A549 (cell line): ENCODE measurements at regions not wholly inside any gene's neighbourhood (a gene's known extent, or its start where the extent isn't known, plus 50 kb on each side); places are given as distances from the start of the nearest gene placed in this dataset.

Experiments used
- ATAC-seq, 2 experiments: fragments of 200-7000 bp in 1 of 2; fragments of >200 bp in 1 of 2; cut with Nextera tagmentation in 1 of 2; cut with Tn5 transposase in 1 of 2; 3 replicates each; pipeline versions ENCODE4 v1.8.0 to v1.9.1; 2018 to 2020; ENCODE audit warnings: mild to moderate bottlenecking in 1 of 2, moderate library complexity in 1 of 2
- CTCF ChIA-PET: fragments of 300-600 bp; sonication (Branson Sonifier 250); formaldehyde crosslinking; extraction: SDS; loops from one replicate; lab custom pipeline; 2021; ENCODE audit warnings: antibody characterized with exemption, inconsistent platforms; lab: Yijun Ruan, JAX
- POLR2A ChIA-PET: fragments of 350-600 bp; formaldehyde crosslinking; extraction: SDS; loops from one replicate; lab custom pipeline; 2021; ENCODE audit warnings: antibody characterized with exemption, inconsistent platforms; lab: Yijun Ruan, JAX
- DNase-seq, 2 experiments: peaks; one replicate each; pipeline versions ENCODE4 v3.0.0 to v3.0.0-alpha.2; 2011 to 2016; ENCODE audit warnings: low read depth in 1 of 2, low spot score in 1 of 2
- FAIRE-seq: peaks from 2 replicates; lab custom pipeline; 2011; peaks lifted over from hg19 to GRCh38; lab: Jason Lieb, UNC
- H3K27ac ChIP-seq, 2 experiments: fragments of >200 bp; sonication (Bioruptor Twin); formaldehyde crosslinking; 3 replicates each; pipeline ENCODE4 v1.5.1; 2016 to 2017
- H3K4me1 ChIP-seq: fragments of >200 bp; sonication (Bioruptor Twin); formaldehyde crosslinking; 3 replicates; pipeline ENCODE4 v1.6.1; 2016
- H3K4me2 ChIP-seq: fragments of >200 bp; sonication (Bioruptor Twin); formaldehyde crosslinking; 3 replicates; pipeline ENCODE4 v1.6.1; 2016
- H3K4me3 ChIP-seq: fragments of >200 bp; sonication (Bioruptor Twin); formaldehyde crosslinking; 3 replicates; pipeline ENCODE4 v1.5.1; 2016
- H3K9me3 ChIP-seq: fragments of >200 bp; sonication (Bioruptor Twin); formaldehyde crosslinking; 3 replicates; pipeline ENCODE4 v1.6.1; 2016
- BHLHE40 ChIP-seq: IDR thresholded peaks from 2 replicates; pipeline ENCODE4 v1.6.1; 2012; ENCODE audit warnings: low read depth, low read length, inconsistent platforms
- CBX2 ChIP-seq: fragments of 200-600 bp; sonication (generic); IDR thresholded peaks from 2 replicates; pipeline ENCODE4 v1.6.1; 2016; ENCODE audit warnings: low read depth, mild to moderate bottlenecking, borderline replicate concordance
- CBX8 ChIP-seq: fragments of 200-600 bp; sonication (generic); IDR thresholded peaks from 2 replicates; pipeline ENCODE4 v1.6.1; 2016
- CHD2 ChIP-seq: fragments of 150-350 bp; IDR thresholded peaks from 2 replicates; pipeline ENCODE4 v1.6.1; 2014; ENCODE audit warnings: low read length; ENCODE audit not compliant: partially characterized antibody
- EHF ChIP-seq: fragments of 250-450 bp; sonication (Bioruptor Pico); IDR thresholded peaks from 2 replicates; pipeline ENCODE4 v1.5.0; 2020; ENCODE audit warnings: mild to moderate bottlenecking
- EHMT2 ChIP-seq: fragments of 200-600 bp; sonication (generic); IDR thresholded peaks from 2 replicates; pipeline ENCODE4 v1.6.1; 2016; ENCODE audit warnings: antibody characterized with exemption, low read depth, mild to moderate bottlenecking, moderate library complexity
- EP300 ChIP-seq, 2 experiments: fragments of >200 bp; sonication (Bioruptor Twin); formaldehyde crosslinking; IDR thresholded peaks; 2 replicates in 1 of 2; 3 replicates in 1 of 2; pipeline ENCODE4 v1.6.1; 2016 to 2017
- FOSB ChIP-seq: fragments of 250-450 bp; sonication (Bioruptor Pico); IDR thresholded peaks from 2 replicates; pipeline ENCODE4 v1.5.0; 2020; ENCODE audit warnings: mild to moderate bottlenecking, moderate library complexity
- FOSL2 ChIP-seq, 2 experiments: fragments of 450-650 bp in 1 of 2; fragments of >200 bp in 1 of 2; sonication (Bioruptor Twin) in 1 of 2; formaldehyde crosslinking; IDR thresholded peaks; 2 replicates each; pipeline versions ENCODE4 v1.5.0 to v1.6.1; 2016 to 2020; ENCODE audit warnings: mild to moderate bottlenecking in 1 of 2, moderate library complexity in 1 of 2
- HDAC2 ChIP-seq: fragments of 200-600 bp; sonication (generic); IDR thresholded peaks from 2 replicates; pipeline ENCODE4 v1.6.1; 2016
- MAZ ChIP-seq: fragments of 150-350 bp; IDR thresholded peaks from 2 replicates; pipeline ENCODE4 v1.6.1; 2014; ENCODE audit warnings: antibody characterized with exemption, low read depth, low read length, borderline replicate concordance
- MYC ChIP-seq: IDR thresholded peaks from 2 replicates; pipeline ENCODE4 v1.6.1; 2012; ENCODE audit warnings: mild to moderate bottlenecking, inconsistent platforms, low read length, improper control_type of control experiment, borderline replicate concordance
- NPAS2 ChIP-seq: fragments of 250-450 bp; sonication (Bioruptor Pico); IDR thresholded peaks from 2 replicates; pipeline ENCODE4 v1.8.0; 2022; ENCODE audit warnings: mild to moderate bottlenecking, moderate library complexity, borderline replicate concordance
- POLR2AphosphoS2 ChIP-seq: conservative IDR thresholded peaks from 2 replicates; pipeline ENCODE4 v1.6.1; 2012; ENCODE audit warnings: low read length, improper control_type of control experiment, inconsistent platforms
- RFX5 ChIP-seq: fragments of 450-650 bp; IDR thresholded peaks from 2 replicates; pipeline ENCODE4 v1.7.1; 2014; ENCODE audit warnings: antibody characterized with exemption, mild to moderate bottlenecking, moderate library complexity
- SREBF2 ChIP-seq: fragments of 450-650 bp; IDR thresholded peaks from 2 replicates; pipeline ENCODE4 v1.6.1; 2014; ENCODE audit warnings: mild to moderate bottlenecking, moderate library complexity
- TP53 ChIP-seq: fragments of 250-450 bp; sonication (Bioruptor Pico); IDR thresholded peaks from 2 replicates; pipeline ENCODE4 v1.5.0; 2021; ENCODE audit warnings: mild to moderate bottlenecking, moderate library complexity
- ZC3H11A ChIP-seq: fragments of 450-650 bp; IDR thresholded peaks from 2 replicates; pipeline ENCODE4 v1.6.1; 2014; ENCODE audit warnings: antibody characterized with exemption, mild to moderate bottlenecking
- ZSCAN20 ChIP-seq: fragments of 250-450 bp; sonication (Bioruptor Pico); IDR thresholded peaks from 2 replicates; pipeline ENCODE4 v1.8.0; 2022; ENCODE audit warnings: mild to moderate bottlenecking, moderate library complexity
- WGBS: methylation state at CpG from one replicate; pipeline ENCODE4 v1.1.6; 2017; ENCODE audit errors: missing lambda C conversion rate; 5-methylcytosine and 5-hydroxymethylcytosine counted together
- TF ChIP-seq, protein P1 (sequence below): fragments of >200 bp; sonication (Bioruptor Twin); formaldehyde crosslinking; IDR thresholded peaks from 3 replicates; pipeline ENCODE4 v1.5.1; 2016
- TF ChIP-seq, protein P2 (sequence below): fragments of >200 bp; sonication (Bioruptor Twin); formaldehyde crosslinking; IDR thresholded peaks from 2 replicates; pipeline ENCODE4 v1.6.1; 2016
- TF ChIP-seq, protein P3 (sequence below): fragments of 450-650 bp; IDR thresholded peaks from 2 replicates; pipeline ENCODE4 v1.6.1; 2014; ENCODE audit warnings: antibody characterized with exemption
- TF ChIP-seq, protein P4 (sequence below): IDR thresholded peaks from 2 replicates; pipeline ENCODE4 v1.6.1; 2012; ENCODE audit warnings: low read depth, borderline replicate concordance
- TF ChIP-seq, protein P5 (sequence below): fragments of 150-350 bp; IDR thresholded peaks from 2 replicates; pipeline ENCODE4 v1.6.1; 2014; ENCODE audit warnings: low read depth, mild to moderate bottlenecking, low read length
- TF ChIP-seq, protein P6 (sequence below): IDR thresholded peaks from 2 replicates; pipeline ENCODE4 v1.6.1; 2012

DNA sequence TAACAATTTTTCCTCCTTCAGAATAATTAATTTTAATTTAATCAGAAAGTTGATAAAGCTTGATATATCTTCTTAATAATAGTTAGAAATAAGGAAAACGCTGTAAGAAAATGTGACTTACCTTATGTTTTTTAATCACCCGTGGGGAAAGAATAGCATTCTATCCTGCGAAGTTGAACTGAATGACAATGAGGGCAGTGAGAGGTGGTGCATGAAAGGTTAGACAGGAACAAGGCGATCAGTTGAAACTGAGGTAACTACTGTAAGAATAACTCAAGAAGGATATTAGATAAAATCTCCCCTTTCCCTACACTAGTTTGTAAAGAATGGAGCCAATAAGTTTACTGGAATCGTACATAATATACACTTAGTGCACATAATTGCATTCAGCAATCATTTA is 655.0 kb upstream of the NCAM2 start (continued):
- no peak for TF ChIP-seq RFX5

DNA sequence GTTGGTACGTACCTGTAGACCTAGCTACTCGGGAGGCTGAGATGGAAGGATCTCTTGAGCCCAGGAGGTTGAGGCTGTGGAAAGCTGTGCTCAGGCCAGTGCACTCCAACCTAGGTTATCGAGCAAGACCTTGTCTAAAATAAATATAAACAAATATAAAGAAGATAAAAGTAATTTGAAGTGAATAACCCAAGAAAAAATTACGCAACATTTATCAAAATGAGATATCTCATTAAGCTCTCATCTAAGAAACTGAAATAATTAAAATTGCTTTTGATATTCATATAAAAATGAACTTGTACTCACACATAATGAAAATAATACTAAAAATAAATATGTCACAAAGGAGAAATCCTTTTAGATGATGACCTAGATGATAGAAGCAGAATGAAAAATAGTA is 647.1 kb upstream of the NCAM2 start:
- H3K4me3 ChIP-seq: no peak overlapping the region
- no peaks in the 10 kb centered on the region for H3K9me3 ChIP-seq
- WGBS: 0% methylated on average over 4 of the region's 4 CpGs
- H3K4me1 ChIP-seq: no peaks in the 10 kb centered on the region
- TF ChIP-seq BHLHE40: no peak
- no peak for TF ChIP-seq ZSCAN20 (CRISPR knock-in tag)
- TF ChIP-seq, protein P1, sequence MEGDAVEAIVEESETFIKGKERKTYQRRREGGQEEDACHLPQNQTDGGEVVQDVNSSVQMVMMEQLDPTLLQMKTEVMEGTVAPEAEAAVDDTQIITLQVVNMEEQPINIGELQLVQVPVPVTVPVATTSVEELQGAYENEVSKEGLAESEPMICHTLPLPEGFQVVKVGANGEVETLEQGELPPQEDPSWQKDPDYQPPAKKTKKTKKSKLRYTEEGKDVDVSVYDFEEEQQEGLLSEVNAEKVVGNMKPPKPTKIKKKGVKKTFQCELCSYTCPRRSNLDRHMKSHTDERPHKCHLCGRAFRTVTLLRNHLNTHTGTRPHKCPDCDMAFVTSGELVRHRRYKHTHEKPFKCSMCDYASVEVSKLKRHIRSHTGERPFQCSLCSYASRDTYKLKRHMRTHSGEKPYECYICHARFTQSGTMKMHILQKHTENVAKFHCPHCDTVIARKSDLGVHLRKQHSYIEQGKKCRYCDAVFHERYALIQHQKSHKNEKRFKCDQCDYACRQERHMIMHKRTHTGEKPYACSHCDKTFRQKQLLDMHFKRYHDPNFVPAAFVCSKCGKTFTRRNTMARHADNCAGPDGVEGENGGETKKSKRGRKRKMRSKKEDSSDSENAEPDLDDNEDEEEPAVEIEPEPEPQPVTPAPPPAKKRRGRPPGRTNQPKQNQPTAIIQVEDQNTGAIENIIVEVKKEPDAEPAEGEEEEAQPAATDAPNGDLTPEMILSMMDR: no peak
- no peak for TF ChIP-seq EHF (CRISPR knock-in tag)
- no peak for TF ChIP-seq ZC3H11A
- TF ChIP-seq, all 56 proteins: peak for 0
- ATAC-seq (no peak), DNase-seq (no peak), FAIRE-seq (no peak)
- CTCF ChIA-PET: no interaction called here
- POLR2A ChIA-PET: no interaction called here
- H3K27ac ChIP-seq: no peak overlapping the region
- no peak overlapping the region for H3K4me2 ChIP-seq

DNA sequence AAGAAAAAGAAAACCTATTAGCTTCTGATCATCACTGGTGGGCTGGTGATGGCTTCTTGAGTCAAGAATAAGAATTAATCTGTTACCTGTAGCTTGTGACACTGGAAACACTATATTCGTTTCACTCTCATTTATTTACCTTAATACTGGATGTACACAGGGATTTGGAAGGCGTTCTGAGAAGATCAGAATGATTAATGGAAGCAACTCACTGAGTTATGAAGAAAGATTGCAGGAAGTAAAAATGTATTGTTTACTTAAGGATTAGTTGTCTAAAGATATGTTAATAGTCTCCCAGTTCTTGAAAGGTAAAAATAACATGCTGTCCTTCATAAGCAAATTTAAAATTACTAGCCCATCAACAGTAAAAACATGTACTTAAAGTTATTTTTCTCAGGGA is 644.9 kb upstream of the NCAM2 start:
- no peak for DNase-seq
- TF ChIP-seq FOSL2 (IDR thresholded peaks at IDR 0.05): no peak
- TF ChIP-seq FOSL2 (CRISPR knock-in tag; IDR thresholded peaks at IDR 0.05): no peak
- no peak for TF ChIP-seq CHD2
- no peak for TF ChIP-seq EHF (CRISPR knock-in tag)
- TF ChIP-seq, protein P2, sequence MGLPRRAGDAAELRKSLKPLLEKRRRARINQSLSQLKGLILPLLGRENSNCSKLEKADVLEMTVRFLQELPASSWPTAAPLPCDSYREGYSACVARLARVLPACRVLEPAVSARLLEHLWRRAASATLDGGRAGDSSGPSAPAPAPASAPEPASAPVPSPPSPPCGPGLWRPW: no peak
- POLR2A ChIA-PET: no interaction called here

DNA sequence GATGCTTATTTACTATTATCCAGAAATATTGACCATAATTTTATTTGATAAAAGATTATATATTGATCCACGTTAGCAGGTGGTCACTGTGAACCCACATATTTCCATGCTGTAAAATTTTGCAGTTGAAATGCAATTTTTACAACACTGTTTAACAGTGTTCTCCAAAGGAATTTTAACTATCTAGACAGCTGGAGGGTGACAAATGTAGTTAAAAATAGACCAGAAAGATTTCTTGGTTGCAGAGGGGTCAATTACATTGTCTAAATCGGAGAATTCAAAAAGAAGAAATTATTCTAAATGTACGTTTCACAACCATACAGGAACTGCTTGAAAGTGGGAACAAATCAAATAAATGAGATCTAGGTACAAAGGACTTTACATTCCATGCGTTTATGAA is 625.2 kb upstream of the NCAM2 start:
- WGBS: 4% methylated on average over 4 of the region's 4 CpGs
- no peak overlapping the region for H3K27ac ChIP-seq
- DNase-seq (no peak), FAIRE-seq (no peak), ATAC-seq (no peak)
- no peaks in the 10 kb centered on the region for H3K9me3 ChIP-seq
- ChIA-PET CTCF (no interaction called here), POLR2A (no interaction called here)
- H3K4me2 ChIP-seq: no peak overlapping the region
- TF ChIP-seq CBX8: no peak
- TF ChIP-seq CBX2: no peak
- TF ChIP-seq POLR2AphosphoS2: no peak
- TF ChIP-seq EHMT2: no peak
- TF ChIP-seq, protein P3, sequence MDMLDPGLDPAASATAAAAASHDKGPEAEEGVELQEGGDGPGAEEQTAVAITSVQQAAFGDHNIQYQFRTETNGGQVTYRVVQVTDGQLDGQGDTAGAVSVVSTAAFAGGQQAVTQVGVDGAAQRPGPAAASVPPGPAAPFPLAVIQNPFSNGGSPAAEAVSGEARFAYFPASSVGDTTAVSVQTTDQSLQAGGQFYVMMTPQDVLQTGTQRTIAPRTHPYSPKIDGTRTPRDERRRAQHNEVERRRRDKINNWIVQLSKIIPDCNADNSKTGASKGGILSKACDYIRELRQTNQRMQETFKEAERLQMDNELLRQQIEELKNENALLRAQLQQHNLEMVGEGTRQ: no peak
- TF ChIP-seq, protein P1: no peak
- no peak for TF ChIP-seq TP53 (CRISPR knock-in tag)
- TF ChIP-seq, protein P4, sequence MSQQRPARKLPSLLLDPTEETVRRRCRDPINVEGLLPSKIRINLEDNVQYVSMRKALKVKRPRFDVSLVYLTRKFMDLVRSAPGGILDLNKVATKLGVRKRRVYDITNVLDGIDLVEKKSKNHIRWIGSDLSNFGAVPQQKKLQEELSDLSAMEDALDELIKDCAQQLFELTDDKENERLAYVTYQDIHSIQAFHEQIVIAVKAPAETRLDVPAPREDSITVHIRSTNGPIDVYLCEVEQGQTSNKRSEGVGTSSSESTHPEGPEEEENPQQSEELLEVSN: no peak
- TF ChIP-seq, protein P5, sequence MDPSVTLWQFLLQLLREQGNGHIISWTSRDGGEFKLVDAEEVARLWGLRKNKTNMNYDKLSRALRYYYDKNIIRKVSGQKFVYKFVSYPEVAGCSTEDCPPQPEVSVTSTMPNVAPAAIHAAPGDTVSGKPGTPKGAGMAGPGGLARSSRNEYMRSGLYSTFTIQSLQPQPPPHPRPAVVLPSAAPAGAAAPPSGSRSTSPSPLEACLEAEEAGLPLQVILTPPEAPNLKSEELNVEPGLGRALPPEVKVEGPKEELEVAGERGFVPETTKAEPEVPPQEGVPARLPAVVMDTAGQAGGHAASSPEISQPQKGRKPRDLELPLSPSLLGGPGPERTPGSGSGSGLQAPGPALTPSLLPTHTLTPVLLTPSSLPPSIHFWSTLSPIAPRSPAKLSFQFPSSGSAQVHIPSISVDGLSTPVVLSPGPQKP: no peak
- TF ChIP-seq NPAS2 (CRISPR knock-in tag): no peak
- no peak for TF ChIP-seq BHLHE40
- TF ChIP-seq HDAC2: no peak
- no peak for TF ChIP-seq MAZ
- no peak for TF ChIP-seq FOSB (CRISPR knock-in tag)
- TF ChIP-seq MYC: no peak
- no peak for TF ChIP-seq EP300 (IDR thresholded peaks at IDR 0.05)
- TF ChIP-seq SREBF2: no peak
- no peak for TF ChIP-seq ZC3H11A
- TF ChIP-seq, protein P6, sequence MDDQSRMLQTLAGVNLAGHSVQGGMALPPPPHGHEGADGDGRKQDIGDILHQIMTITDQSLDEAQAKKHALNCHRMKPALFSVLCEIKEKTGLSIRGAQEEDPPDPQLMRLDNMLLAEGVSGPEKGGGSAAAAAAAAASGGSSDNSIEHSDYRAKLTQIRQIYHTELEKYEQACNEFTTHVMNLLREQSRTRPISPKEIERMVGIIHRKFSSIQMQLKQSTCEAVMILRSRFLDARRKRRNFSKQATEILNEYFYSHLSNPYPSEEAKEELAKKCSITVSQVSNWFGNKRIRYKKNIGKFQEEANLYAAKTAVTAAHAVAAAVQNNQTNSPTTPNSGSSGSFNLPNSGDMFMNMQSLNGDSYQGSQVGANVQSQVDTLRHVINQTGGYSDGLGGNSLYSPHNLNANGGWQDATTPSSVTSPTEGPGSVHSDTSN: no peak
- H3K4me3 ChIP-seq: no peak overlapping the region
- H3K4me1 ChIP-seq: no peaks in the 10 kb centered on the region

More for the DNA sequence above, 644.9 kb upstream of the NCAM2 start:
- no peak for ATAC-seq
- H3K9me3 ChIP-seq: no peaks in the 10 kb centered on the region
- CTCF ChIA-PET: no interaction called here
- no peak overlapping the region for H3K4me2 ChIP-seq
- no peaks in the 10 kb centered on the region for H3K4me1 ChIP-seq
- WGBS: 0% methylated on average over 2 of the region's 2 CpGs
- H3K4me3 ChIP-seq: no peak overlapping the region
- FAIRE-seq: no peak
- no peak overlapping the region for H3K27ac ChIP-seq
